HCT116 (cell line): ENCODE measurements at regions not wholly inside any gene's neighbourhood (a gene's known extent, or its start where the extent isn't known, plus 50 kb on each side); places are given as distances from the start of the nearest gene placed in this dataset.

Source experiments
- EGR1 ChIP-seq: IDR thresholded peaks from 2 replicates; pipeline ENCODE4 v1.6.1; 2012; ENCODE audit warnings: low read depth
- EZH2 ChIP-seq: fragments of 200-600 bp; sonication (generic); IDR thresholded peaks from 2 replicates; pipeline ENCODE4 v1.6.1; 2017; ENCODE audit warnings: antibody characterized with exemption, mixed run types
- POLR2A ChIP-seq: IDR thresholded peaks from 2 replicates; pipeline ENCODE4 v1.7.0; 2011; ENCODE audit warnings: borderline replicate concordance; ENCODE audit not compliant: insufficient read depth, insufficient read length; ENCODE audit errors: extremely low read depth
- POLR2AphosphoS5 ChIP-seq: IDR thresholded peaks from 2 replicates; pipeline ENCODE4 v1.6.1; 2011; ENCODE audit warnings: mild to moderate bottlenecking, low read depth, low read length, moderate library complexity
- RAD21 ChIP-seq: IDR thresholded peaks from 2 replicates; pipeline ENCODE4 v1.6.1; 2012; ENCODE audit warnings: low read depth, mild to moderate bottlenecking
- YY1 ChIP-seq: IDR thresholded peaks from 2 replicates; pipeline ENCODE4 v1.6.1; 2011; ENCODE audit warnings: low read length, low read depth, moderate library complexity, mild to moderate bottlenecking; ENCODE audit not compliant: insufficient replicate concordance; ENCODE audit errors: extremely low read depth
- ZNF274 ChIP-seq: fragments of 200-500 bp; sonication (Bioruptor generic); IDR thresholded peaks from 2 replicates; pipeline ENCODE4 v1.6.1; 2014; ENCODE audit warnings: mild to moderate bottlenecking, low read depth, low read length, inconsistent platforms
- TF ChIP-seq, protein P1 (sequence below), 3 experiments: fragments of 200-600 bp in 1 of 3; sonication (generic) in 1 of 3; IDR thresholded peaks in 2 of 3; conservative IDR thresholded peaks in 1 of 3; 2 replicates each; pipeline ENCODE4 v1.5.1; 2012 to 2017; ENCODE audit warnings: low read depth in 2 of 3, low read length in 2 of 3, antibody characterized with exemption in 1 of 3, borderline replicate concordance in 1 of 3, control low read depth in 1 of 3, mild to moderate bottlenecking in 1 of 3, mixed read lengths in 1 of 3, mixed run types in 1 of 3, moderate library complexity in 1 of 3; ENCODE audit not compliant: insufficient read depth in 1 of 3
- TF ChIP-seq, protein P2 (sequence below): IDR thresholded peaks from 2 replicates; pipeline ENCODE4 v1.6.1; 2012
- TF ChIP-seq, protein P3 (sequence below): IDR thresholded peaks from 2 replicates; pipeline ENCODE4 v1.6.1; 2012

DNA sequence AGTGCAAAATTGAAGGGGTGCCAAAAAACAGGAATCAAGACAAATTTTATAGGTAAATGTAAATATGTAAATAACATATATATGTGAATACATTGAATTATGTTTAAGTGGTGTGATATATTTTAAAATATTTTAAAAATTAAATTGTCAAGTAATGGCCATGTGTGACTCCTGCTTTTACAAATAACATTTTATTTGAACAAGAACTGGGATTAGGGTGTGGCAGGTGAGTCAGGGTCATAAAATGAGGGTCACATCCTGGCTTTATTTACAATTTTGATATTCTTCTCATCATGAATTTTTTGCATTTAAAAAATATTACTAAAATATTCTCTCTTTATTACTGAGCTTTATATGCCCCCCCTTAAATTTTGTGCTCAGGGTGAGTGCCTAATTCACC is 601.1 kb upstream of the MAN1A1 start:
- TF ChIP-seq, protein P1, sequence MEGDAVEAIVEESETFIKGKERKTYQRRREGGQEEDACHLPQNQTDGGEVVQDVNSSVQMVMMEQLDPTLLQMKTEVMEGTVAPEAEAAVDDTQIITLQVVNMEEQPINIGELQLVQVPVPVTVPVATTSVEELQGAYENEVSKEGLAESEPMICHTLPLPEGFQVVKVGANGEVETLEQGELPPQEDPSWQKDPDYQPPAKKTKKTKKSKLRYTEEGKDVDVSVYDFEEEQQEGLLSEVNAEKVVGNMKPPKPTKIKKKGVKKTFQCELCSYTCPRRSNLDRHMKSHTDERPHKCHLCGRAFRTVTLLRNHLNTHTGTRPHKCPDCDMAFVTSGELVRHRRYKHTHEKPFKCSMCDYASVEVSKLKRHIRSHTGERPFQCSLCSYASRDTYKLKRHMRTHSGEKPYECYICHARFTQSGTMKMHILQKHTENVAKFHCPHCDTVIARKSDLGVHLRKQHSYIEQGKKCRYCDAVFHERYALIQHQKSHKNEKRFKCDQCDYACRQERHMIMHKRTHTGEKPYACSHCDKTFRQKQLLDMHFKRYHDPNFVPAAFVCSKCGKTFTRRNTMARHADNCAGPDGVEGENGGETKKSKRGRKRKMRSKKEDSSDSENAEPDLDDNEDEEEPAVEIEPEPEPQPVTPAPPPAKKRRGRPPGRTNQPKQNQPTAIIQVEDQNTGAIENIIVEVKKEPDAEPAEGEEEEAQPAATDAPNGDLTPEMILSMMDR (IDR thresholded peaks at IDR 0.05 in 2 of 3, conservative IDR thresholded peaks at IDR 0.05 in 1 of 3; ENCODE audit: borderline replicate concordance in 1 of 3, insufficient read depth in 1 of 3, low read depth in 2 of 3, low read length in 2 of 3): no peak
- TF ChIP-seq, protein P2, sequence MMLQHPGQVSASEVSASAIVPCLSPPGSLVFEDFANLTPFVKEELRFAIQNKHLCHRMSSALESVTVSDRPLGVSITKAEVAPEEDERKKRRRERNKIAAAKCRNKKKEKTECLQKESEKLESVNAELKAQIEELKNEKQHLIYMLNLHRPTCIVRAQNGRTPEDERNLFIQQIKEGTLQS: no peak
- TF ChIP-seq EZH2 (no peak), POLR2A (no peak), ZNF274 (no peak), YY1 (no peak), RAD21 (no peak), EGR1 (no peak), POLR2AphosphoS5 (no peak)
- TF ChIP-seq, protein P3, sequence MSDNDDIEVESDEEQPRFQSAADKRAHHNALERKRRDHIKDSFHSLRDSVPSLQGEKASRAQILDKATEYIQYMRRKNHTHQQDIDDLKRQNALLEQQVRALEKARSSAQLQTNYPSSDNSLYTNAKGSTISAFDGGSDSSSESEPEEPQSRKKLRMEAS: no peak
